ENCODE measurements at regions not wholly inside any gene's neighbourhood (a gene's known extent, or its start where the extent isn't known, plus 50 kb on each side); places are given as distances from the start of the nearest gene placed in this dataset.

GRCh38 chr13:47437406-47437805, 540.6 kb upstream of the HTR2A start:
- H3K4me3 ChIP-seq = no peak overlapping the region
- no peaks in the 10 kb centered on the region for H3K36me3 ChIP-seq
- DNase-seq (ENCODE audit: extremely low spot score in 2 of 2) = no peak
- H3K4me1 ChIP-seq = no peaks in the 10 kb centered on the region
- H3K27me3 ChIP-seq = no peaks in the 10 kb centered on the region
- no peak overlapping the region for H3K27ac ChIP-seq
- TF ChIP-seq CTCF (IDR thresholded peaks at IDR 0.05) (no peak), POLR2AphosphoS5 (IDR thresholded peaks at IDR 0.05; ENCODE audit: insufficient read depth in 1 of 2, low read depth in 1 of 2) (no peak), POLR2A (IDR thresholded peaks at IDR 0.05) (no peak)
- no peaks in the 10 kb centered on the region for H3K9me3 ChIP-seq
- intact Hi-C loops (cut with DNase I) = no loop called here

- Histone ChIP-seq H3K27me3 (no peaks in the 10 kb centered on the region), H3K36me3 (no peaks in the 10 kb centered on the region), H3K4me1 (no peaks in the 10 kb centered on the region), H3K27ac (no peak overlapping the region), H3K9me3 (no peaks in the 10 kb centered on the region), H3K4me3 (no peak overlapping the region)
- DNase-seq (ENCODE audit: extremely low spot score in 2 of 2) = no peak
- intact Hi-C loops (cut with DNase I) = no loop called here
- TF ChIP-seq POLR2A (IDR thresholded peaks at IDR 0.05) = no peak
- TF ChIP-seq POLR2AphosphoS5 (IDR thresholded peaks at IDR 0.05; ENCODE audit: insufficient read depth in 1 of 2, low read depth in 1 of 2) = no peak
- no peak for TF ChIP-seq CTCF (IDR thresholded peaks at IDR 0.05)
Observed at GRCh38 chr13:47433461-47434005, 536.7 kb upstream of the HTR2A start.

GRCh38 chr13:47426126-47426849, 529.4 kb upstream of the HTR2A start:
- Histone ChIP-seq H3K27me3 (no peaks in the 10 kb centered on the region), H3K9me3 (no peaks in the 10 kb centered on the region), H3K4me1 (no peaks in the 10 kb centered on the region), H3K4me3 (no peak overlapping the region), H3K36me3 (no peaks in the 10 kb centered on the region), H3K27ac (no peak overlapping the region)
- intact Hi-C loops (cut with DNase I) = no loop called here
- no peak for DNase-seq (ENCODE audit: extremely low spot score in 2 of 2)
- TF ChIP-seq POLR2AphosphoS5 (IDR thresholded peaks at IDR 0.05; ENCODE audit: insufficient read depth in 1 of 2, low read depth in 1 of 2) (no peak), POLR2A (IDR thresholded peaks at IDR 0.05) (no peak), CTCF (IDR thresholded peaks at IDR 0.05) (no peak)

- intact Hi-C loops (cut with DNase I) = no loop called here
- Histone ChIP-seq H3K27ac (no peak overlapping the region), H3K9me3 (no peaks in the 10 kb centered on the region), H3K4me3 (no peak overlapping the region), H3K4me1 (no peaks in the 10 kb centered on the region), H3K27me3 (no peaks in the 10 kb centered on the region), H3K36me3 (no peaks in the 10 kb centered on the region)
- no peak for TF ChIP-seq CTCF (IDR thresholded peaks at IDR 0.05)
- no peak for TF ChIP-seq POLR2A (IDR thresholded peaks at IDR 0.05)
- TF ChIP-seq POLR2AphosphoS5 (IDR thresholded peaks at IDR 0.05; ENCODE audit: insufficient read depth in 1 of 2, low read depth in 1 of 2) = no peak
- no peak for DNase-seq (ENCODE audit: extremely low spot score in 2 of 2)
Observed at GRCh38 chr13:47421525-47421924, 524.7 kb upstream of the HTR2A start.

- intact Hi-C loops (cut with DNase I) = no loop called here
- no peak for DNase-seq (ENCODE audit: extremely low spot score in 2 of 2)
- H3K4me1 ChIP-seq = no peaks in the 10 kb centered on the region
- H3K27me3 ChIP-seq = no peaks in the 10 kb centered on the region
- no peak overlapping the region for H3K27ac ChIP-seq
- no peak overlapping the region for H3K4me3 ChIP-seq
- no peak for TF ChIP-seq POLR2A (IDR thresholded peaks at IDR 0.05)
- TF ChIP-seq POLR2AphosphoS5 (IDR thresholded peaks at IDR 0.05; ENCODE audit: insufficient read depth in 1 of 2, low read depth in 1 of 2) = no peak
- no peak for TF ChIP-seq CTCF (IDR thresholded peaks at IDR 0.05)
- H3K9me3 ChIP-seq = no peaks in the 10 kb centered on the region
- H3K36me3 ChIP-seq = no peaks in the 10 kb centered on the region
Observed at GRCh38 chr13:47420568-47420967, 523.7 kb upstream of the HTR2A start.

Measured in vagina (tissue), 2 donors.